ENCODE measurements at regions not wholly inside any gene's neighbourhood (a gene's known extent, or its start where the extent isn't known, plus 50 kb on each side); places are given as distances from the start of the nearest gene placed in this dataset.
A peak's percentile ranks its signal among the peaks of the same experiment; 100 is the strongest.
"Not testable (repeated sequence)": the region's sequence is repeated elsewhere in the genome, so short reads cannot be mapped to it uniquely, and the experiment has no call there.

DNA sequence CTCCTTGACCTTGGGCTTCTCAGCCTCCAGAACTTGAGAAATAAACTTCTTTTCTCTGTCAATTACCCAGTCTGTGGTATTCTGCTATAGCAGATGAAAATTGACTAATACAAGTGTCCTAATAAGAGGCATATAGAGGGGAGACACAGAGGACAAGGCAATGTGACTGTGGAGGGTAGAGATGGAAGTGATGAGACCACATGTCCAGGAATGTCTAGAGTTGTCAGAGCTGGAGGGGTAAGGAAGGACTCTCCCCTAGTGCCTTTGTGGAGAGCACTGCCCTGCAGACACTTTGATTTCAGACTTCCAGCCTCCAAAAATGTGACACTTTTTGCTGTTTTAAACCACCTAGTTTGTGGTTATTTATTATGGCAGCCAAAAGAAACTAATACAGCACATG lies 74.4 kb downstream of the ACKR3 start:
- Mint-ChIP-seq H3K9me3 (no peaks in the 10 kb centered on the region), H3K4me3 (no peak overlapping the region), H3K27me3 (ENCODE audit: low read depth) (peaks cover 3% of the 10 kb centered on the region), H3K36me3 (ENCODE audit: insufficient read depth) (no peaks in the 10 kb centered on the region), H3K4me1 (ENCODE audit: low read depth) (no peaks in the 10 kb centered on the region)
- DNase-seq (no peak), ATAC-seq (no peak)

DNA sequence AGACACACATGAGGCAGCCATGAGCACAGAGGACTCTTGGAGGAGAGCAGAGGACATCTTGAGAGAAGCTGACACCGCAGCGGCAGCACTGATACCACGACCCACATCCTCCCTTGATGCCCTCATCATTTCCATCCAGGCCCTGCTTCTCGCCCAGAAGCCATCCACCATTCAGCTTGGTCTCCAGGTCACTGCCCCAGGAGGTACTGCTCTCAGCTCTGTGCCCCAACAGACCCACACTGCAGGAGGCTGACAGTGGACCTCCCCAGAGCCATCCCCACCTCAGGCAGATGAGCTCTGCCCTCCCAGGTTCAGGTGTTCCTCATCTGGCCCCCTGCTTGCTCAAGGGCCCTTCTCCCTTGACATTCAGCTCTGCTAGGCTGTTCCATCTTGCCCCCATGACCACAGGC lies 74.9 kb downstream of the ACKR3 start:
- no peaks in the 10 kb centered on the region for H3K36me3 Mint-ChIP-seq (ENCODE audit: insufficient read depth)
- DNase-seq = no peak
- no peak overlapping the region for H3K4me3 Mint-ChIP-seq
- peaks cover 2% of the 10 kb centered on the region for H3K9me3 Mint-ChIP-seq
- no peaks in the 10 kb centered on the region for H3K4me1 Mint-ChIP-seq (ENCODE audit: low read depth)
- peak in 1 of 2 donors; percentile 28 for ATAC-seq
- H3K27me3 Mint-ChIP-seq (ENCODE audit: low read depth) = peaks cover 3% of the 10 kb centered on the region

DNA sequence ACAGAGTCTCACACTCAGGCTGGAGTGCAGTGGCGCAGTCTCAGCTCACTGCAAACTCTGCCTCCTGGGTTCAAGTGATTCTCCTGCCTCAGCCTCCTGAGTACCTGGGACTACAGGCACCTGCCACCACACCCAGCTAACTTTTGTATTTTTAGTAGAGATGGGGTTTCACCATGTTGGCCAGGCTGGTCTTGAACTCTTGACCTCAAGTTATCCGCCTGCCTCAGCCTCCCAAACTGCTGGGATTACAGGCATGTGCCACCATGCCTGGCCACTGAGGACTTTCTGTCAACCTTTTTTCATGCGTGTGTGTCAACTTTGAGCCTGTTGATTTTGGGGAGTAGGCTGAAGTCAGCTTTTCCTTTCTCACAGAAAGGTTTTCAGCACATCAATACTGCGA lies 75.5 kb downstream of the ACKR3 start:
- not testable (repeated sequence) for H3K36me3 Mint-ChIP-seq (ENCODE audit: insufficient read depth); H3K4me1 Mint-ChIP-seq (ENCODE audit: low read depth); H3K9me3 Mint-ChIP-seq; H3K27me3 Mint-ChIP-seq (ENCODE audit: low read depth); H3K4me3 Mint-ChIP-seq; DNase-seq; ATAC-seq

DNA sequence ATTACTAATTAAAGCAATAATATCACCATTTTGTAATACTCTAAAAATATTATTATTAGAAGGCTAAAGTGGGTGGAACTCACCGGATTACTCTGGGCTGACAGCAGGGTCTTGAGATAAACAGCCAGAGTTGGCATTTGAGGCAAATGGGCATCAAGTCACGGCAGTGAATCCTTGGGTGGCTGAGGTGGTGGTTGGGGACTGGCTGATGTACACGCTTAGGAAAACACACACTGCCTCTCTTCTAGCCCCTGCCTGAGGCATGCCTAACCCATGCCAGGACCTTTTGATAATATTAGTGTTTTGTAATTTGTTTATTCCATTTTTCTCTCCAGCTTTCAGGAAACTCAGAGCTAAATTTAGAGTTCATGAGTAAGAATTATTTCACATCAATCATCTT lies 76.8 kb downstream of the ACKR3 start:
- no peaks in the 10 kb centered on the region for H3K27me3 Mint-ChIP-seq (ENCODE audit: low read depth)
- no peak overlapping the region for H3K4me3 Mint-ChIP-seq
- H3K36me3 Mint-ChIP-seq (ENCODE audit: insufficient read depth) = no peaks in the 10 kb centered on the region
- peaks cover 9% of the 10 kb centered on the region for H3K9me3 Mint-ChIP-seq
- H3K4me1 Mint-ChIP-seq (ENCODE audit: low read depth) = no peaks in the 10 kb centered on the region
- ATAC-seq (no peak), DNase-seq (no peak)

DNA sequence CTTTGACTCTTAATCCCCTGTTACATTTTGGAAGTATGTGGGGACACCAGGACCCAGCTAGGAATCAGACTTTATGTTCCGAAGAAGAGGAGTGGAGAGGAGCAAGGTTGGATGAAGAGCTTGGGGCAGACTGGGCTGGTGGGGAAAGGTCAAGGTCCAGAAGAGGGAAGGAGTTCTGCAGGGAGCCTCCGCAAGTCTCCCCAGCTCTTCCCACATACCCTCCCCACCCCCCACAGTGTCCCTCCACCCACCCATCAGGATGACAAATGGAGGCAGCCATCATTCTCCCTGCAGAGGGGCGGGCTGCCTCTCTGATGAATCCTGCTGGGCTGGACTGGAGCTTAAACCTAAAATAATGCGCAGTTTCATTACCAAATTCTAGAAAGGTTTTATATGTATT lies 77.2 kb downstream of the ACKR3 start:
- no peak for DNase-seq
- no peak for ATAC-seq
- H3K27me3 Mint-ChIP-seq (ENCODE audit: low read depth) = no peaks in the 10 kb centered on the region
- H3K36me3 Mint-ChIP-seq (ENCODE audit: insufficient read depth) = no peaks in the 10 kb centered on the region
- H3K4me3 Mint-ChIP-seq = no peak overlapping the region
- H3K9me3 Mint-ChIP-seq = peaks cover 9% of the 10 kb centered on the region
- H3K4me1 Mint-ChIP-seq (ENCODE audit: low read depth) = no peaks in the 10 kb centered on the region

DNA sequence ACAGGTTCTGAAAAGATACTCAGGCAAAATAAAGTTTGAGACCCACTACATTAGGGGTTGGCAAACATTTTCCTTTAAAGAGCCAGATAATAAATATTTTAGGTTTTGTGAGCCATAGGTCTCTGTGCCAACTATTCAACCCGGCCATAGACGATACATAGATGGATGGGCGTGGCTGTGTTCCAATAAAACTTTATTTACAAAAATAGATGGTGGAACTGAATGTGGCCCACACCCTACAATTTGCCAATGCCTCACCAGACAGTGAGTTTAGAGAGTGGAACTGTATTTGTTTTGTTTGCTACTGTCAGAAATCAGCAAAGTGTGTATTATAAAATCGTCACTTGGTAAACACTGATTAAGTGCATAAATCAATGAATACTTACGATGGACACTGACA lies 78.0 kb downstream of the ACKR3 start:
- Mint-ChIP-seq H3K9me3 (peaks cover 9% of the 10 kb centered on the region), H3K4me3 (no peak overlapping the region)

DNA sequence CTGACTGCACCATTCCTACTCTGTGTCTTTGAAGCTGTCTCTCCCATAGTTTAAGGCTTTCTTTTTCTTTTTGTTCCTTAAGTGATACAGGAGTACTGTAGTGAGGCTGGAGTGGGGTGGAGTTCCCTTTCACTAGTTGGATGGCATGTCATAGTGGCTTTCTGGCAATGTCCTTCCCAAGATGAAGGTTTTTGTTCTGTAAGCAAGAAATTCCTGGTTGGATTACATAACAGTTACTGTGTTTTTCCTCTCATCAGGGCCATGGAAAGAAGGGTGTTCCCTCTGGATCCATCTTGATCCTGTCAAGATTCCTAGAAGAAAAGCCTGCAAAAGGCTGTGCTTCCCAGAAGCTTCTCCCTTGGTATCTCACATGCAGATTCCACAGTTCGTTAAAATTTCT lies 84.2 kb downstream of the ACKR3 start:
- ATAC-seq = no peak
- Mint-ChIP-seq H3K36me3 (ENCODE audit: insufficient read depth) (no peaks in the 10 kb centered on the region), H3K4me1 (ENCODE audit: low read depth) (no peaks in the 10 kb centered on the region), H3K27me3 (ENCODE audit: low read depth) (peaks cover 11% of the 10 kb centered on the region), H3K9me3 (peaks cover 9% of the 10 kb centered on the region), H3K4me3 (no peak overlapping the region)
- no peak for DNase-seq

More for the DNA sequence above, 78.0 kb downstream of the ACKR3 start:
- no peak for ATAC-seq
- Mint-ChIP-seq H3K27me3 (ENCODE audit: low read depth) (no peaks in the 10 kb centered on the region), H3K36me3 (ENCODE audit: insufficient read depth) (no peaks in the 10 kb centered on the region), H3K4me1 (ENCODE audit: low read depth) (no peaks in the 10 kb centered on the region)
- no peak for DNase-seq

DNA sequence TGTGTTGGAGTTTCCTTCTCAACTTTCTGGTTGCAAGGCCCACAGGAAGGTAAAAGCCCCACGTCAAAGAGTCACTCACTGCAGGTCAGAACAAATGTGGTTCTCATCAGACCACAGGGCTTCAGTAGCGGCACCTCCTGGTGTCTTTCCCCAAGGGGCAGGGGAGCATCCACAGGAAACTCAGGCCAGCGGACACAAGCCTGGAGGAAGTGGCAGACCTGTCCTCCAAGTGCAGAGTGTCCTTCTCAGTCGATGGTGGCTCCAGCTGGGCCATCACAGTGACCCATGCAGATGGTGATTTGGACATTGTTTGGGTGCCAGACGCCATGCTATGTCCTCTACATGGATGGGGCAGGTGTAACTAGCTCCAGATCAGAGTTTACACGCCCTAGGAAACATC lies 84.9 kb downstream of the ACKR3 start:
- Mint-ChIP-seq H3K9me3 (peaks cover 7% of the 10 kb centered on the region), H3K27me3 (ENCODE audit: low read depth) (peaks cover 18% of the 10 kb centered on the region), H3K4me1 (ENCODE audit: low read depth) (no peaks in the 10 kb centered on the region), H3K4me3 (no peak overlapping the region), H3K36me3 (ENCODE audit: insufficient read depth) (no peaks in the 10 kb centered on the region)
- ATAC-seq = no peak
- DNase-seq = no peak

DNA sequence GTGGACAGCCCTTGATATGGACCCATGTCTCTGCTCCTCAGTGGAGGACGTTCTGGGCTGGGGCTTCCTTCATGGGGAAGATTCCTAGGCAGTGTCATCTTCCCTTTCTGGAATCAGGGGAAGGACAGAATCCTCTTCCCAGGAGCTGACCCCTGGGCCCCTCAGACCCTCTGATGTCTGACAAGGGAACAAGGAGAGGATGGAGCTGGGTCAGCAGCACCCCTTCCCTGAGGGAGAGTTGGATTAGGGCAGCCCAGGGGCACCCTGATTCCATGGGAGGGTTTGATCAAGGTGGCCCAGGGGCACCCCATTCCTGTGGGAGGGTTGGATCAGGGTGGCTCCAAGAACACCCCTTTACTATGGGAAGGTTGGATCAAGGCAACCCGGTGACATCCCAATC lies 86.5 kb downstream of the ACKR3 start:
- peaks cover 24% of the 10 kb centered on the region for H3K27me3 Mint-ChIP-seq (ENCODE audit: low read depth)
- no peak overlapping the region for H3K4me3 Mint-ChIP-seq
- no peaks in the 10 kb centered on the region for H3K36me3 Mint-ChIP-seq (ENCODE audit: insufficient read depth)
- no peaks in the 10 kb centered on the region for H3K9me3 Mint-ChIP-seq
- H3K4me1 Mint-ChIP-seq (ENCODE audit: low read depth) = no peaks in the 10 kb centered on the region
- ATAC-seq = no peak
- no peak for DNase-seq

DNA sequence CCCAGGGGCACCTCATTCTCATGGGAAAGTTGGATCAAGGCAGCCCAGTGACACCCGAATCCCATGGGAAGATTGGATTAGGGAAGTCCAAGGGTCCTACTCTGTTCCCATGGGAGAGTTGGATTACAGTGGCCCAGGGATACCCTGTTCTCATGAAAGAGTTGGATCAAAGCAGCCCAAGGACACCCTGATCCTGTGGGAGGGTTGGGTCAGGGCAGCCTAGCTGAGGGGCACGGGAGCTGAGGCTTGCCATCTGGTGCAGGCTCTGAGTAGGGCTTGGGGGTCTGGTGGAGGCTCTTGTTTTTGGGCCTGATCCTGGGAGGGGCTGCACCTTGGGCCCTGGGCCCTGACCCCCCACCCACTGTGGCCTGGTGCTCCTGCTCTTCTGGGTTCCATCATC lies 87.1 kb downstream of the ACKR3 start:
- Mint-ChIP-seq H3K4me1 (ENCODE audit: low read depth) (no peaks in the 10 kb centered on the region), H3K9me3 (no peaks in the 10 kb centered on the region), H3K27me3 (ENCODE audit: low read depth) (peaks cover 29% of the 10 kb centered on the region), H3K36me3 (ENCODE audit: insufficient read depth) (no peaks in the 10 kb centered on the region), H3K4me3 (no peak overlapping the region)
- no peak for DNase-seq
- ATAC-seq = no peak

DNA sequence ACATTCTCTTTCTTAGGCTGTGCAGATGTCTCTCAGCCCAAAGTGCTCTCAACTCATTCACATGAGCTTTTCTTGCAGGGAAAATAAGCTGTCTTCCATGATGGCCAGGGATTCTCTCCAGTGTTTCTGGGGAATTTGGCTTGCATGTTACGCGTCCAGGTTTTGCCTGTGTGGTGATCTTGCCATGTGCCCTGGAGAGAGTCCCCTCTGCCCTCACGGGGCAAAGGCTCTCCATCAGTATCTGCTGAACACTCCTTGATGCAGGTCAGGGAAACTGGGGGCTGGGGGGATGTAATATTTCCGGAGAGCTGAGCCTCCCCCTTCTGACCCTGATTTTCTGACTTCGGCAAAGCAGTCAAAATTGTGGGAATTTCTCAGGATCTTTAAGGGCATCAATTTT lies 87.6 kb downstream of the ACKR3 start:
- Mint-ChIP-seq H3K27me3 (ENCODE audit: low read depth) (peaks cover 31% of the 10 kb centered on the region), H3K4me3 (no peak overlapping the region), H3K9me3 (no peaks in the 10 kb centered on the region), H3K4me1 (ENCODE audit: low read depth) (no peaks in the 10 kb centered on the region), H3K36me3 (ENCODE audit: insufficient read depth) (no peaks in the 10 kb centered on the region)
- no peak for DNase-seq
- ATAC-seq = no peak

DNA sequence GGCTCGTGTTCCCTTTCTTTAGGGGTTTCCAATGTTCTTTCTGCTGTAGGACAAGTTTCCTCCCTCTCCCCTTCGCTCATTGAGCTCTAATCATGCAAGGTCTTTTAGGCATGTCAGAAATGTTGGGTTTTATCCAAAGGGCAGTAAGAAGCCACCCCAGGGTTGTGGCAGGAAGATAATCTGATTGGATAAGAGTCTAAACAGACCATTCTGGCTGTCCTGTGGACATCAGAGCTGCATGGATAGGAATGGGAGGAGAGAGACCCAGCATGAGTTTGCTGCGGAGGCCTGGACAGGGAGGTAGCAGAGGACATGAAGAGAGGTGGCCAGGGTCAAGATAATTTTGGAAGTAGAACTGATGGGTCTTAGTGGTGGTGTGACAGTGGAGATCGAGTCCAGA lies 88.2 kb downstream of the ACKR3 start:
- H3K36me3 Mint-ChIP-seq (ENCODE audit: insufficient read depth) = no peaks in the 10 kb centered on the region
- H3K9me3 Mint-ChIP-seq = no peaks in the 10 kb centered on the region
- no peak overlapping the region for H3K4me3 Mint-ChIP-seq
- H3K27me3 Mint-ChIP-seq (ENCODE audit: low read depth) = peaks cover 33% of the 10 kb centered on the region
- no peak for ATAC-seq
- H3K4me1 Mint-ChIP-seq (ENCODE audit: low read depth) = no peaks in the 10 kb centered on the region
- no peak for DNase-seq

DNA sequence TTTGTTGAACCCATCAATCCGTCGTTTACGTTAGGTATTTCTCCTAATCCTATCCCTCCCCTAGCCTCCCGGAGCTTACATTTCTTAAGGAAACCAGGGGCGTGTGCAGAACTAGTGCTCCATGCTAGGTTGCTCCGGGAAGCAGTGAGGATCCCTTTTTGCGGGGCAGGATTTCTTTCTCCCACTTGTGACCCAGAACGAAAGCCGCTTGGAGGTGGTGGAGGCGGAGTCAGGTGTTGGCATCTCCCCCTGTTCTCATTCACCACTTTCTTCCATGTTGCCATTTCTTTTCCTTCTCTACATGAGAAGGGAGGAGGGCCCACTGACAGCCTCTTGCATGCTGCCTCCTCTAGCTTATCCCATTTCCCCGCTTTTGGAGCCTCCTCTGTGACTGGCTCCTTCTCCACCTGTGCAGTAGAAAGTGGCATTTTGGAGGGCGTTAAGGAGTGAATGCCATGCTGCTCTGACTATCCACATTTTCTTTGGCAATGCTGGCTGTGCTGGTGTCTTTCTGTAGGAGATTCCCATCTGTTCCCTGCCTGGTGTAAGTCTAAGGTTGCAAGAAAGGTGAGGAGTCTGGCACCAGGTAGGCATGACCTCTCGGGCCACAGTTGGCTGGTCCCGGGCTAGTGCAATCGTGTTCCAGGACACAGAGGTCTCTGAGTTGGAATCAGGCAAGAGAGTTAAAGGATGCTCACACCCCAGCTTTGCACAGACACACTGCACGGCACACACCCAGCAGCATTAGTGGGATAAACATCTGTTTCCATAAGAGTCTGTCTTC lies 89.5 kb downstream of the ACKR3 start:
- Mint-ChIP-seq H3K27me3 (ENCODE audit: low read depth) (peaks cover 37% of the 10 kb centered on the region), H3K9me3 (no peaks in the 10 kb centered on the region), H3K36me3 (ENCODE audit: insufficient read depth) (no peaks in the 10 kb centered on the region), H3K4me3 (no peak overlapping the region), H3K4me1 (ENCODE audit: low read depth) (no peaks in the 10 kb centered on the region)
- no peak for ATAC-seq
- no peak for DNase-seq

DNA sequence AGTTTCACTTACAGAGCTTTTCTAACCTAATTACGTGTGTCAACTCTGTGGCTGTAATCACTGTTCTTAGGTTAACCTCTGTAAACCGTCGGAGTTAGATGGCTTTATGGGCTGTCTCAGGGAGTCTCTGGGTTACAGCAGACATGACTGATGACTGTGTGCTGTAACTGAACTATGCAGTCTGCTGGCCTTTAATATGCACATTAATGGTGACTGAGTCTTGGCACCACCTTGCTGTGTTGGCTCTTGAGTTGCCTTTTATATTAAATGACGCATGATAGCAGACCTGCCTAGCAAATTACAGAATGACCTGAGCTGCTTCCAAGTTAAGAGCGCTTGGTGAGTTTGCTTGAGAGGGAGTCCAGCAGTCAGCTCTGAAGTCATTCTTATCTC lies 90.1 kb downstream of the ACKR3 start:
- DNase-seq = no peak
- H3K4me3 Mint-ChIP-seq = no peak overlapping the region
- H3K4me1 Mint-ChIP-seq (ENCODE audit: low read depth) = no peaks in the 10 kb centered on the region
- no peaks in the 10 kb centered on the region for H3K9me3 Mint-ChIP-seq
- H3K27me3 Mint-ChIP-seq (ENCODE audit: low read depth) = peaks cover 37% of the 10 kb centered on the region
- H3K36me3 Mint-ChIP-seq (ENCODE audit: insufficient read depth) = no peaks in the 10 kb centered on the region
- no peak for ATAC-seq

DNA sequence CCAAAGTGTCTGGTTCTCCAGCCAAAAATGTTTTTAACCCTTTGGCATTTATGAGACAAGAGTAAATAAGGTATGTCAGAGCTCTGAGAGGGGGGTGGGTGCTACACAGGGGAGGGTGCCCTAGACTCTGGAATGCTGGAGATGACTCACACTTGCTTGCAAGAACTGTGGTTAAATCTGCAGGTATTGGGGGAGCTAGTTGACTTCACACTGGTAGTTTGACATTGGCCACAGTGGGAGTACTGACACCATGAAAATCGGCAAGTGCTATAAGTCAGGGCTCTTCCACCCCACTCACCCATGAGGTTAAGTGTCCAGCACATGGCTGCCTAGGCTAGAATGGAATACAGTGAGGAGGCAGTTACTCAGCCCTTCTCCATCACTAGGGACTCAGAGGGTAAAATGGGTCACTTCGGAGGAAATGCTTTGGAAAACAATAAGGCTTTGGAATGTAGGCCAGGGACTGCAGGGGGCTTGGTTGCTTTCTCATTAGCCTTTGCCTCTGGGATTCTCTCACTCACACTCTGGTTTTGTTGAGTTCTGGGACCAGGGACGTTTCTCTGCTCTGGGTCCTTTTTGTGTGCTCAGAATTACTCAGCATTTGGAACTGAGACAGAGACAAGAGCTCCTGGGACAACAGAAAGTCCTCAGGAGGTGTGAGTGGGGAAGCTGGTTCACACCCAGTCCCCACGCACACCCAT lies 91.6 kb downstream of the ACKR3 start:
- Mint-ChIP-seq H3K9me3 (peaks cover 2% of the 10 kb centered on the region), H3K4me3 (no peak overlapping the region), H3K4me1 (ENCODE audit: low read depth) (no peaks in the 10 kb centered on the region), H3K27me3 (ENCODE audit: low read depth) (peaks cover 37% of the 10 kb centered on the region), H3K36me3 (ENCODE audit: insufficient read depth) (no peaks in the 10 kb centered on the region)
- DNase-seq = no peak
- ATAC-seq = no peak
